Breast epithelium (tissue), 3 donors: ENCODE measurements at regions not wholly inside any gene's neighbourhood (a gene's known extent, or its start where the extent isn't known, plus 50 kb on each side); places are given as distances from the start of the nearest gene placed in this dataset.

ENCODE experiments used
- CTCF ChIP-seq, 3 donors: fragments of 450-650 bp; IDR thresholded peaks; one replicate each; pipeline ENCODE4 v1.5.1; 2016 to 2017; ENCODE audit warnings: antibody characterized with exemption in 3 of 3, mild to moderate bottlenecking in 3 of 3, moderate library complexity in 3 of 3
- POLR2AphosphoS5 ChIP-seq, 3 donors: sonication (generic); formaldehyde crosslinking; IDR thresholded peaks; one replicate each; pipeline ENCODE4 v1.6.1; 2017; ENCODE audit warnings: antibody characterized with exemption in 3 of 3

GRCh38 chr11:21775911-21776310, 417.0 kb upstream of the ANO5 start:
- TF ChIP-seq CTCF (IDR thresholded peaks at IDR 0.05) (no peak), POLR2AphosphoS5 (IDR thresholded peaks at IDR 0.05) (no peak)
